ENCODE measurements at regions not wholly inside any gene's neighbourhood (a gene's known extent, or its start where the extent isn't known, plus 50 kb on each side); places are given as distances from the start of the nearest gene placed in this dataset.

- Mint-ChIP-seq H3K9me3 (0 out of 2 replicates have a peak, but pooled peaks cover 4% of the 10 kb centered on the region), H3K36me3 (peaks cover 2% of the 10 kb centered on the region; the same call in 1 of the 2 replicates), H3K4me1 (peaks cover 19% of the 10 kb centered on the region), H3K27me3 (ENCODE audit: low read depth) (no peaks in the 10 kb centered on the region), H3K4me3 (no peak overlapping the region), H3K27ac (no peak overlapping the region)
- ATAC-seq (no peak), DNase-seq (ENCODE audit: low spot score) (no peak)
- ChIA-PET POLR2A (no interaction called here), CTCF (no interaction called here)
- TF ChIP-seq ZNF121 (CRISPR knock-in tag; IDR thresholded peaks at IDR 0.05) (no peak), EMX1 (CRISPR knock-in tag; IDR thresholded peaks at IDR 0.05) (no peak), JAZF1 (CRISPR knock-in tag; IDR thresholded peaks at IDR 0.05) (no peak), ZNF416 (CRISPR knock-in tag; IDR thresholded peaks at IDR 0.05) (no peak), RORB (CRISPR knock-in tag; IDR thresholded peaks at IDR 0.05) (no peak), SOX15 (CRISPR knock-in tag; IDR thresholded peaks at IDR 0.05) (no peak), NR1H2 (CRISPR knock-in tag; IDR thresholded peaks at IDR 0.05) (no peak), ZNF232 (CRISPR knock-in tag; IDR thresholded peaks at IDR 0.05) (no peak), CBFB (CRISPR knock-in tag; IDR thresholded peaks at IDR 0.05; ENCODE audit: low read depth) (no peak), ETV6 (CRISPR knock-in tag; IDR thresholded peaks at IDR 0.05) (no peak), USF1 (CRISPR knock-in tag; IDR thresholded peaks at IDR 0.05) (no peak), AFF4 (CRISPR knock-in tag; IDR thresholded peaks at IDR 0.05; ENCODE audit: borderline replicate concordance) (no peak), KAT7 (CRISPR knock-in tag; IDR thresholded peaks at IDR 0.05; ENCODE audit: borderline replicate concordance) (no peak), HMGA2 (CRISPR knock-in tag; IDR thresholded peaks at IDR 0.05) (no peak), TCF7 (CRISPR knock-in tag; IDR thresholded peaks at IDR 0.05; ENCODE audit: low read depth) (no peak), NR2C2 (CRISPR knock-in tag; IDR thresholded peaks at IDR 0.05) (no peak)
These were observed 60.3 kb downstream of the EOMES start for GRCh38 chr3:27661797-27662196.

- ChIA-PET CTCF (interaction anchor here (0.5 to 1.7 kb wide), 4 partner anchors 20 to 26 kb away, joined by 3 to 4 read pairs (median 4); no protein-coding TSS in a partner anchor), POLR2A (interaction anchor here (1.0 kb wide), 1 partner anchor 21 kb away, joined by 6 read pairs; no protein-coding TSS in a partner anchor)
- H3K4me3 Mint-ChIP-seq, result no peak overlapping the region
- no peaks in the 10 kb centered on the region for H3K27me3 Mint-ChIP-seq (ENCODE audit: low read depth)
- no peak overlapping the region for H3K27ac Mint-ChIP-seq
- TF ChIP-seq MXD4 (CRISPR knock-in tag; IDR thresholded peaks at IDR 0.05; ENCODE audit: borderline replicate concordance) (no peak), CTCF (IDR thresholded peaks at IDR 0.05) (peak; percentile 86), GABPB1 (CRISPR knock-in tag; IDR thresholded peaks at IDR 0.05) (0 out of 2 replicates have a peak, but pooled peaks have one; percentile 19)
- peaks cover 17% of the 10 kb centered on the region for H3K4me1 Mint-ChIP-seq
- peak; percentile 69 for DNase-seq (ENCODE audit: low spot score)
- 0 out of 2 replicates have a peak, but pooled peaks cover under 1% of the 10 kb centered on the region for H3K9me3 Mint-ChIP-seq
- H3K36me3 Mint-ChIP-seq, result no peaks in the 10 kb centered on the region
- ATAC-seq, result peak; percentile 92
These were observed 62.7 kb downstream of the EOMES start for GRCh38 chr3:27659279-27660021.

Data from WTC11 (cell line).